Activated CD4-positive, alpha-beta T cell treated with anti-CD3 and anti-CD28 coated beads for 48 hours (primary cell): ENCODE measurements at regions not wholly inside any gene's neighbourhood (a gene's known extent, or its start where the extent isn't known, plus 50 kb on each side); places are given as distances from the start of the nearest gene placed in this dataset.
"Not testable (repeated sequence)": the region's sequence is repeated elsewhere in the genome, so short reads cannot be mapped to it uniquely, and the experiment has no call there.

Source experiments
- DNase-seq: peaks from one replicate; pipeline ENCODE4 v3.0.0-alpha.2; 2020

GRCh38 chr3:59494969-59495368 lies 445.1 kb upstream of the CFAP20DC start:
- DNase-seq: not testable (repeated sequence)

- no peak for DNase-seq
Observed at GRCh38 chr3:59486520-59486919, 436.7 kb upstream of the CFAP20DC start.

GRCh38 chr3:59483191-59483590 lies 433.4 kb upstream of the CFAP20DC start:
- no peak for DNase-seq

- DNase-seq: no peak
Observed at GRCh38 chr3:59482684-59483083, 432.9 kb upstream of the CFAP20DC start.

GRCh38 chr3:59481776-59482400 lies 432.1 kb upstream of the CFAP20DC start:
- DNase-seq: no peak

GRCh38 chr3:59480486-59480995 lies 430.7 kb upstream of the CFAP20DC start:
- peak; percentile 18 for DNase-seq

GRCh38 chr3:59473636-59474035 lies 423.8 kb upstream of the CFAP20DC start:
- no peak for DNase-seq

GRCh38 chr3:59472541-59472940 lies 422.7 kb upstream of the CFAP20DC start:
- no peak for DNase-seq

- peak; percentile 52 for DNase-seq
Observed at GRCh38 chr3:59469948-59470723, 420.3 kb upstream of the CFAP20DC start.

GRCh38 chr3:59467476-59467875 lies 417.7 kb upstream of the CFAP20DC start:
- no peak for DNase-seq

- no peak for DNase-seq
Observed at GRCh38 chr3:59464187-59464586, 414.4 kb upstream of the CFAP20DC start.

- DNase-seq: no peak
Observed at GRCh38 chr3:59463253-59463652, 413.4 kb upstream of the CFAP20DC start.

GRCh38 chr3:59460068-59460467 lies 410.2 kb upstream of the CFAP20DC start:
- no peak for DNase-seq

GRCh38 chr3:59456852-59457485 lies 407.1 kb upstream of the CFAP20DC start:
- peak; percentile 57 for DNase-seq

- no peak for DNase-seq
Observed at GRCh38 chr3:59451800-59452746, 402.2 kb upstream of the CFAP20DC start.

- peak; percentile 65 for DNase-seq
Observed at GRCh38 chr3:59450946-59451763, 401.3 kb upstream of the CFAP20DC start.

GRCh38 chr3:59450437-59450836 lies 400.6 kb upstream of the CFAP20DC start:
- DNase-seq: no peak

- no peak for DNase-seq
Observed at GRCh38 chr3:59446775-59447465, 397.1 kb upstream of the CFAP20DC start.

- DNase-seq: no peak
Observed at GRCh38 chr3:59444676-59445075, 394.9 kb upstream of the CFAP20DC start.

GRCh38 chr3:59444294-59444671 lies 394.5 kb upstream of the CFAP20DC start:
- peak; percentile 34 for DNase-seq
